Ishikawa (cell line): ENCODE measurements at regions not wholly inside any gene's neighbourhood (a gene's known extent, or its start where the extent isn't known, plus 50 kb on each side); places are given as distances from the start of the nearest gene placed in this dataset.

Experiments
- CREB1 ChIP-seq: IDR thresholded peaks from 2 replicates; pipeline ENCODE4 v1.6.1; 2012; ENCODE audit warnings: low read depth
- EGR1 ChIP-seq: IDR thresholded peaks from 2 replicates; pipeline ENCODE4 v1.6.1; 2012

DNA sequence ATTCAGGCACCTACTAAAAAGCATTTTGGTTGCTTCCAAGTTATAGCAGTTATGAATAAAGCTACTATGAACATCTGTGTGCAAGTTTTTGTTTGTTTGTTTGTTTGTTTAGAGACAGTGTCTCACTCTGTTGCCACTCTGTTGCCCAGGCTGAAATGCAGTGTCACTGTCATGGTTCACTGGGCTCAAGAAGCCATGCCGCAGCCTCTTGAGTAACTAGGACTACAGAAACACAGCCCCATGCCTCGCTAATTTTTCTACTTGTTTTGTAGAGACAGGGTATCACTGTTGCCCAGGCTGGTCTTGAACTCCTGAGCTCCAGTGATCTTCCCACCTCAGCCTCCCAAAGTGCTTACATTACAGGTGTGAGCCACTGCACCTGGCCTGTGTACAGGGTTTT lies 795.9 kb downstream of the EPHA7 start:
- no peak for TF ChIP-seq CREB1
- no peak for TF ChIP-seq EGR1
